Ascending aorta (tissue), 2 donors: ENCODE measurements at regions not wholly inside any gene's neighbourhood (a gene's known extent, or its start where the extent isn't known, plus 50 kb on each side); places are given as distances from the start of the nearest gene placed in this dataset.

Source experiments
- DNase-seq, 2 donors: peaks; one replicate each; pipeline ENCODE4 v3.0.0-alpha.2; 2019; ENCODE audit warnings: low spot score in 2 of 2
- H3K27ac ChIP-seq, 2 donors: fragments of 200-600 bp; sonication (generic); one replicate each; pipeline ENCODE4 v1.5.1; 2016 to 2017; ENCODE audit warnings: mild to moderate bottlenecking in 1 of 2
- H3K27me3 ChIP-seq: fragments of 200-600 bp; sonication (generic); one replicate; pipeline ENCODE4 v1.5.1; 2017
- H3K36me3 ChIP-seq, 2 donors: fragments of 200-600 bp; sonication (generic); one replicate each; pipeline ENCODE4 v1.5.1; 2016
- H3K4me1 ChIP-seq, 2 donors: fragments of 200-600 bp; sonication (generic); one replicate each; pipeline ENCODE4 v1.5.1; 2016 to 2017; ENCODE audit warnings: mild to moderate bottlenecking in 1 of 2
- H3K4me3 ChIP-seq, 2 donors: fragments of 200-600 bp; sonication (generic); one replicate each; pipeline ENCODE4 v1.5.1; 2016 to 2017; ENCODE audit warnings: mild to moderate bottlenecking in 1 of 2
- H3K9me3 ChIP-seq, 2 donors: fragments of 200-600 bp; sonication (generic); one replicate each; pipeline ENCODE4 v1.5.1; 2016
- intact Hi-C: fragments of 100-400 bp; cut with DNase I; formaldehyde crosslinking; loops from one replicate; pipeline ENCODE4 v1.15.1; 2023
- TF ChIP-seq, protein P1 (sequence below), 3 experiments: fragments of 200-600 bp in 2 of 3; fragments of 450-650 bp in 1 of 3; sonication (generic) in 2 of 3; IDR thresholded peaks; one replicate each; pipeline ENCODE4 v1.5.1; 2016 to 2019; ENCODE audit warnings: antibody characterized with exemption in 3 of 3, mild to moderate bottlenecking in 1 of 3, moderate library complexity in 1 of 3

DNA sequence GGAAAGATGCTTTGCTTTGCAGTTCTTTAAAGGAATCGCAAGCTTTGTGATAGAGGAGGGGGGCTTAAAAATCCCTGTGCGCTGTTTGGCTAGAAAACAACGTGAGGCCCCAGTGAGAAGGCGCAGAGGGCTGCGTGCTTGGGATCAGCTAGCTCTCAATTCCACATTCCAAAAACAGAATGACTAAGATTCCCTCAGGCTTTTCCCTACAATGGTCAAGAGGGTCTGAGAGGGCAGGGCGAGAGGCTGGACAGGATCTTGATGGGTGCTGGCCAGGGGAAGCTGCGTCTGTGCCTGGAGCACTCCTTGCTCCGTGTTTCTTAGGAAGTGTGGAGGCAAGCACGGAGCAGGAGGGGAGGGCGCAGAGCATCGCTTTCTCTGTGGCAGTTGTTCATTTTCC is 72.1 kb upstream of the INHBA start:
- intact Hi-C loops = no loop called here
- no peak for DNase-seq
- TF ChIP-seq, protein P1, sequence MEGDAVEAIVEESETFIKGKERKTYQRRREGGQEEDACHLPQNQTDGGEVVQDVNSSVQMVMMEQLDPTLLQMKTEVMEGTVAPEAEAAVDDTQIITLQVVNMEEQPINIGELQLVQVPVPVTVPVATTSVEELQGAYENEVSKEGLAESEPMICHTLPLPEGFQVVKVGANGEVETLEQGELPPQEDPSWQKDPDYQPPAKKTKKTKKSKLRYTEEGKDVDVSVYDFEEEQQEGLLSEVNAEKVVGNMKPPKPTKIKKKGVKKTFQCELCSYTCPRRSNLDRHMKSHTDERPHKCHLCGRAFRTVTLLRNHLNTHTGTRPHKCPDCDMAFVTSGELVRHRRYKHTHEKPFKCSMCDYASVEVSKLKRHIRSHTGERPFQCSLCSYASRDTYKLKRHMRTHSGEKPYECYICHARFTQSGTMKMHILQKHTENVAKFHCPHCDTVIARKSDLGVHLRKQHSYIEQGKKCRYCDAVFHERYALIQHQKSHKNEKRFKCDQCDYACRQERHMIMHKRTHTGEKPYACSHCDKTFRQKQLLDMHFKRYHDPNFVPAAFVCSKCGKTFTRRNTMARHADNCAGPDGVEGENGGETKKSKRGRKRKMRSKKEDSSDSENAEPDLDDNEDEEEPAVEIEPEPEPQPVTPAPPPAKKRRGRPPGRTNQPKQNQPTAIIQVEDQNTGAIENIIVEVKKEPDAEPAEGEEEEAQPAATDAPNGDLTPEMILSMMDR (IDR thresholded peaks at IDR 0.05) = no peak
- Histone ChIP-seq H3K36me3 (no peaks in the 10 kb centered on the region), H3K4me1 (no peaks in the 10 kb centered on the region), H3K4me3 (no peak overlapping the region), H3K27me3 (no peaks in the 10 kb centered on the region), H3K27ac (no peak overlapping the region), H3K9me3 (no peaks in the 10 kb centered on the region)

DNA sequence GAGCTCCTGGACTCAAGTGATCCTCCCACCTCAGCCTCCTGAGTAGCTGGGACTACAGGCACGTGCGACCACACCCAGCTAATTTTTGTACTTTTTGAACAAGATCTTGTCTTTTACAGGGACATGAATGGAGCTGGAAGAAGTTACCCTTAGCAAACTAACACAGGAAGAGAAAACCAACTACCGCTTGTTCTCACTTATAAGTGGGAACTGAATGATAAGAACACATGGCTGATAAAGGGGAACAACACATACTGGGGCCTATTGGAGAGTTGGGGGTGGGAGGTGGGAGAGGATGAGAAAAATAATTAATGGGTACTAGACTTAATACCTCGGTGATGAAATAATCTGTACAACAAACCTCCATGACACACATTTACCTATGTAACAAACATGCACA is 70.9 kb upstream of the INHBA start:
- Histone ChIP-seq H3K36me3 (no peaks in the 10 kb centered on the region), H3K27me3 (no peaks in the 10 kb centered on the region), H3K27ac (no peak overlapping the region), H3K9me3 (no peaks in the 10 kb centered on the region), H3K4me1 (no peaks in the 10 kb centered on the region), H3K4me3 (no peak overlapping the region)
- intact Hi-C loops = no loop called here
- DNase-seq = no peak
- TF ChIP-seq, protein P1 (IDR thresholded peaks at IDR 0.05) = no peak

DNA sequence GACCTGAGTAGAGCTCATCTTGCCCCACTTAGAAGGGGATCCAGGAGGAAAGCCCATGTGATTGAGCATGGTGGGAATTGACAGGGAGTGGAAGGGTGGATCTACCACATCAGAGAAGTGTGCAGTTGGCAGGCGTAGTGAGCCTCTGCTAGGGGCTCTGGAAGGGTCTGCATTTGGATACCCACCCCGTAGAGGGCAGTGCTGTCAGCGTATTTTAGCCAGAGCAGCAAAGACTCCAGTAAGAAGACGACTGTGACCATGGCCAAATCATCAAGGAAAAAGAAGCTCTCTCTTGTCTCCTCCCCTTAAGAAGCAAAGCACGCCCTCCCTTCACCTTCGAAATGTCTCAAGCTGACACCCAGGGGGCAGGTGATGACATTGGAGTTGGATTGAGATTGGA is 68.8 kb upstream of the INHBA start:
- DNase-seq = no peak
- H3K27ac ChIP-seq = no peak overlapping the region
- H3K36me3 ChIP-seq = no peaks in the 10 kb centered on the region
- H3K27me3 ChIP-seq = no peaks in the 10 kb centered on the region
- intact Hi-C loops = no loop called here
- TF ChIP-seq, protein P1 (IDR thresholded peaks at IDR 0.05) = no peak
- no peaks in the 10 kb centered on the region for H3K9me3 ChIP-seq
- H3K4me3 ChIP-seq = no peak overlapping the region
- no peaks in the 10 kb centered on the region for H3K4me1 ChIP-seq

DNA sequence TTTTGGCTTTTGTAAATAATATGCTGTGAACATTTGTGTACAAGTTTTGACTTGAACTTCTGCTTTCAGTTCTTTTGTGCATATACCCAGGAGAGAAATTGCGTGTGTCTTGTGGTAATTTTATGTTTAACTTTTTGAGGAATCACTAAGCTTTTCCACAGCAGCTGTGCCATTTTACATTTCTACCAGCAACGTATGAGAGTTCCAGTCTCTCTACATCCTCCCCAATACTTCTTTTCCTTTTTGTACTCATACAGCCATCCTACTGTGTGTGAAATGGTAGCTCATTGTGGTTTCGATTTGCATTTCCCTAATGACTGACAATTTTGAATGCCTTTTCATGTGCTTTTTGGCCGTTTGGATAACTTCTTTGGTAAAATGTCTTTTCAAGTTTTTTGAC is 66.3 kb upstream of the INHBA start:
- no peak overlapping the region for H3K4me3 ChIP-seq
- no peaks in the 10 kb centered on the region for H3K27me3 ChIP-seq
- H3K9me3 ChIP-seq = no peaks in the 10 kb centered on the region
- TF ChIP-seq, protein P1 (IDR thresholded peaks at IDR 0.05) = no peak
- no peak overlapping the region for H3K27ac ChIP-seq
- intact Hi-C loops = no loop called here
- DNase-seq = no peak
- H3K36me3 ChIP-seq = no peaks in the 10 kb centered on the region
- H3K4me1 ChIP-seq = no peaks in the 10 kb centered on the region

DNA sequence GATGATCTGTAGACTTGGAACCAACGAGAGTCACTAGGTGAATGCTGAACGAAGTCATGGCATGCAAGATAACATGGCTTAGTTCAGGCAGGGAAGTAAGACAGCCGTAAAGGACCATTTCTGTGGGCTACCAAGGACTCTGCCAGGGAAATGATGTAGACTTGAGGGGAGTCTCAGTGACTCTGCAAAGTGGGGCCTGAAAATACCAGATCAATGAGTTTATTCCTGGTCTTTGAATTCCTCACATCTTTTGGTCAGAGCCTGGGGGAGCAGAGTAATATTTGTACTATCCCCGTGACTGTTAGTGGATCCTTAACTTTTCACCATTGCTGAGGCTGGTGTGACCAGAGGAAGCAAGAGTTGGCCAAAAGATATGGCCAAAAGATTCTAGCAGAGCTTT is 60.7 kb upstream of the INHBA start:
- intact Hi-C loops = no loop called here
- DNase-seq = no peak
- Histone ChIP-seq H3K27ac (no peak overlapping the region), H3K9me3 (no peaks in the 10 kb centered on the region), H3K36me3 (no peaks in the 10 kb centered on the region), H3K4me3 (no peak overlapping the region), H3K27me3 (no peaks in the 10 kb centered on the region), H3K4me1 (no peaks in the 10 kb centered on the region)
- TF ChIP-seq, protein P1 (IDR thresholded peaks at IDR 0.05) = no peak

DNA sequence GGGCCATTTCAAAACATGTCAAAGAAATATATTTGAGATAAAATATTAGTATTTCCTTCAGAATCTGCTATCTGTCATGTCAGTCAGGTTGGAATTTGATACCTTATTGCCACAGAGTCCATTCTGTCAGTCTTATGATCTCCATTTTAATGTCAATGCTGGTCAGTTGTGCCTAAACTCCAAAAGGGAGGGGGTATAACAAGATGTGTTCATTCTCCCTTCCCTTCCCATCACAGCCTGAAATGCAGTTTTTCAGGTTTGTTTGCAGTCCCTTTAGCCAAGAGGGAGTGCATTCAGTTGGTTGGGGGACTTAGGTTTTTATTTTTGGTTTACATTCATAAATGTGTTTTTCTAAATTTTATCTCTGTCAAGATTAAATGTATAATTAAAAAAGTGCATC is 59.8 kb upstream of the INHBA start:
- H3K9me3 ChIP-seq = no peaks in the 10 kb centered on the region
- TF ChIP-seq, protein P1 (IDR thresholded peaks at IDR 0.05) = no peak
- no peaks in the 10 kb centered on the region for H3K27me3 ChIP-seq
- H3K4me1 ChIP-seq = no peaks in the 10 kb centered on the region
- intact Hi-C loops = no loop called here
- H3K4me3 ChIP-seq = no peak overlapping the region
- DNase-seq = no peak
- no peaks in the 10 kb centered on the region for H3K36me3 ChIP-seq
- no peak overlapping the region for H3K27ac ChIP-seq
